ENCODE measurements at regions not wholly inside any gene's neighbourhood (a gene's known extent, or its start where the extent isn't known, plus 50 kb on each side); places are given as distances from the start of the nearest gene placed in this dataset.

GRCh38 chr11:116422956-116423600, 349.7 kb downstream of the BUD13 start:
- H3K9me3 Mint-ChIP-seq: no peaks in the 10 kb centered on the region

GRCh38 chr11:116422556-116422955, 350.2 kb downstream of the BUD13 start:
- Mint-ChIP-seq H3K27me3 (peaks cover 3% of the 10 kb centered on the region), H3K9me3 (no peaks in the 10 kb centered on the region), H3K27ac (no peak overlapping the region), H3K4me1 (ENCODE audit: low read depth) (no peaks in the 10 kb centered on the region), H3K36me3 (ENCODE audit: low read depth) (no peaks in the 10 kb centered on the region), H3K4me3 (no peak overlapping the region)
- intact Hi-C loops (cut with micrococcal nuclease): no loop called here

More at GRCh38 chr11:116422956-116423600, 349.7 kb downstream of the BUD13 start:
- no peak overlapping the region for H3K4me3 Mint-ChIP-seq
- no peaks in the 10 kb centered on the region for H3K36me3 Mint-ChIP-seq (ENCODE audit: low read depth)
- peaks cover 5% of the 10 kb centered on the region for H3K27me3 Mint-ChIP-seq
- H3K27ac Mint-ChIP-seq: no peak overlapping the region
- intact Hi-C loops (cut with micrococcal nuclease): no loop called here
- no peaks in the 10 kb centered on the region for H3K4me1 Mint-ChIP-seq (ENCODE audit: low read depth)

GRCh38 chr11:116421529-116422185, 351.1 kb downstream of the BUD13 start:
- H3K36me3 Mint-ChIP-seq (ENCODE audit: low read depth): no peaks in the 10 kb centered on the region
- H3K4me3 Mint-ChIP-seq: no peak overlapping the region
- peaks cover 2% of the 10 kb centered on the region for H3K27me3 Mint-ChIP-seq
- no peak overlapping the region for H3K27ac Mint-ChIP-seq
- no peaks in the 10 kb centered on the region for H3K4me1 Mint-ChIP-seq (ENCODE audit: low read depth)
- intact Hi-C loops (cut with micrococcal nuclease): no loop called here
- no peaks in the 10 kb centered on the region for H3K9me3 Mint-ChIP-seq

GRCh38 chr11:116420770-116421528, 351.8 kb downstream of the BUD13 start:
- H3K27me3 Mint-ChIP-seq: peaks cover 2% of the 10 kb centered on the region
- no peaks in the 10 kb centered on the region for H3K9me3 Mint-ChIP-seq
- no peaks in the 10 kb centered on the region for H3K4me1 Mint-ChIP-seq (ENCODE audit: low read depth)
- H3K36me3 Mint-ChIP-seq (ENCODE audit: low read depth): no peaks in the 10 kb centered on the region
- H3K4me3 Mint-ChIP-seq: no peak overlapping the region
- no peak overlapping the region for H3K27ac Mint-ChIP-seq
- intact Hi-C loops (cut with micrococcal nuclease): no loop called here

GRCh38 chr11:116420030-116420429, 352.8 kb downstream of the BUD13 start:
- H3K27ac Mint-ChIP-seq: no peak overlapping the region
- no peaks in the 10 kb centered on the region for H3K9me3 Mint-ChIP-seq
- H3K27me3 Mint-ChIP-seq: peaks cover 2% of the 10 kb centered on the region
- H3K36me3 Mint-ChIP-seq (ENCODE audit: low read depth): no peaks in the 10 kb centered on the region
- intact Hi-C loops (cut with micrococcal nuclease): no loop called here
- no peak overlapping the region for H3K4me3 Mint-ChIP-seq
- H3K4me1 Mint-ChIP-seq (ENCODE audit: low read depth): no peaks in the 10 kb centered on the region

GRCh38 chr11:116418388-116419041, 354.3 kb downstream of the BUD13 start:
- intact Hi-C loops (cut with micrococcal nuclease): no loop called here
- H3K9me3 Mint-ChIP-seq: no peaks in the 10 kb centered on the region
- H3K4me1 Mint-ChIP-seq (ENCODE audit: low read depth): no peaks in the 10 kb centered on the region
- no peak overlapping the region for H3K4me3 Mint-ChIP-seq
- H3K27me3 Mint-ChIP-seq: peaks cover 5% of the 10 kb centered on the region
- H3K36me3 Mint-ChIP-seq (ENCODE audit: low read depth): no peaks in the 10 kb centered on the region
- no peak overlapping the region for H3K27ac Mint-ChIP-seq

- no peaks in the 10 kb centered on the region for H3K9me3 Mint-ChIP-seq
- peaks cover 4% of the 10 kb centered on the region for H3K27me3 Mint-ChIP-seq
- H3K4me1 Mint-ChIP-seq (ENCODE audit: low read depth): no peaks in the 10 kb centered on the region
- no peak overlapping the region for H3K27ac Mint-ChIP-seq
- no peaks in the 10 kb centered on the region for H3K36me3 Mint-ChIP-seq (ENCODE audit: low read depth)
- intact Hi-C loops (cut with micrococcal nuclease): no loop called here
- no peak overlapping the region for H3K4me3 Mint-ChIP-seq
Measured at GRCh38 chr11:116416852-116417251, 355.9 kb downstream of the BUD13 start.

GRCh38 chr11:116415095-116415494, 357.7 kb downstream of the BUD13 start:
- Mint-ChIP-seq H3K9me3 (no peaks in the 10 kb centered on the region), H3K36me3 (ENCODE audit: low read depth) (no peaks in the 10 kb centered on the region), H3K27me3 (peaks cover 7% of the 10 kb centered on the region), H3K27ac (no peak overlapping the region), H3K4me3 (no peak overlapping the region), H3K4me1 (ENCODE audit: low read depth) (no peaks in the 10 kb centered on the region)
- intact Hi-C loops (cut with micrococcal nuclease): no loop called here

- H3K9me3 Mint-ChIP-seq: no peaks in the 10 kb centered on the region
- no peak overlapping the region for H3K4me3 Mint-ChIP-seq
- no peaks in the 10 kb centered on the region for H3K4me1 Mint-ChIP-seq (ENCODE audit: low read depth)
- no peak overlapping the region for H3K27ac Mint-ChIP-seq
- peaks cover 7% of the 10 kb centered on the region for H3K27me3 Mint-ChIP-seq
- no peaks in the 10 kb centered on the region for H3K36me3 Mint-ChIP-seq (ENCODE audit: low read depth)
- intact Hi-C loops (cut with micrococcal nuclease): no loop called here
Measured at GRCh38 chr11:116414357-116414880, 358.4 kb downstream of the BUD13 start.

- H3K36me3 Mint-ChIP-seq (ENCODE audit: low read depth): no peaks in the 10 kb centered on the region
- no peak overlapping the region for H3K27ac Mint-ChIP-seq
- intact Hi-C loops (cut with micrococcal nuclease): no loop called here
- no peak overlapping the region for H3K4me3 Mint-ChIP-seq
- no peaks in the 10 kb centered on the region for H3K9me3 Mint-ChIP-seq
- no peaks in the 10 kb centered on the region for H3K4me1 Mint-ChIP-seq (ENCODE audit: low read depth)
- H3K27me3 Mint-ChIP-seq: peaks cover 7% of the 10 kb centered on the region
Measured at GRCh38 chr11:116413301-116414242, 359.2 kb downstream of the BUD13 start.

- Mint-ChIP-seq H3K27ac (no peak overlapping the region), H3K4me3 (no peak overlapping the region), H3K27me3 (peaks cover 7% of the 10 kb centered on the region), H3K36me3 (ENCODE audit: low read depth) (no peaks in the 10 kb centered on the region), H3K4me1 (ENCODE audit: low read depth) (no peaks in the 10 kb centered on the region), H3K9me3 (no peaks in the 10 kb centered on the region)
- intact Hi-C loops (cut with micrococcal nuclease): no loop called here
Measured at GRCh38 chr11:116412118-116412889, 360.5 kb downstream of the BUD13 start.

- no peaks in the 10 kb centered on the region for H3K4me1 Mint-ChIP-seq (ENCODE audit: low read depth)
- H3K27me3 Mint-ChIP-seq: peaks cover 9% of the 10 kb centered on the region
- intact Hi-C loops (cut with micrococcal nuclease): no loop called here
- H3K9me3 Mint-ChIP-seq: no peaks in the 10 kb centered on the region
- H3K36me3 Mint-ChIP-seq (ENCODE audit: low read depth): no peaks in the 10 kb centered on the region
- no peak overlapping the region for H3K4me3 Mint-ChIP-seq
- H3K27ac Mint-ChIP-seq: no peak overlapping the region
Measured at GRCh38 chr11:116409238-116409637, 363.5 kb downstream of the BUD13 start.
